ENCODE measurements at regions not wholly inside any gene's neighbourhood (a gene's known extent, or its start where the extent isn't known, plus 50 kb on each side); places are given as distances from the start of the nearest gene placed in this dataset.

GRCh38 chr6:169108753-169109152 lies 144.9 kb downstream of the THBS2 start:
- TF ChIP-seq, protein P1, sequence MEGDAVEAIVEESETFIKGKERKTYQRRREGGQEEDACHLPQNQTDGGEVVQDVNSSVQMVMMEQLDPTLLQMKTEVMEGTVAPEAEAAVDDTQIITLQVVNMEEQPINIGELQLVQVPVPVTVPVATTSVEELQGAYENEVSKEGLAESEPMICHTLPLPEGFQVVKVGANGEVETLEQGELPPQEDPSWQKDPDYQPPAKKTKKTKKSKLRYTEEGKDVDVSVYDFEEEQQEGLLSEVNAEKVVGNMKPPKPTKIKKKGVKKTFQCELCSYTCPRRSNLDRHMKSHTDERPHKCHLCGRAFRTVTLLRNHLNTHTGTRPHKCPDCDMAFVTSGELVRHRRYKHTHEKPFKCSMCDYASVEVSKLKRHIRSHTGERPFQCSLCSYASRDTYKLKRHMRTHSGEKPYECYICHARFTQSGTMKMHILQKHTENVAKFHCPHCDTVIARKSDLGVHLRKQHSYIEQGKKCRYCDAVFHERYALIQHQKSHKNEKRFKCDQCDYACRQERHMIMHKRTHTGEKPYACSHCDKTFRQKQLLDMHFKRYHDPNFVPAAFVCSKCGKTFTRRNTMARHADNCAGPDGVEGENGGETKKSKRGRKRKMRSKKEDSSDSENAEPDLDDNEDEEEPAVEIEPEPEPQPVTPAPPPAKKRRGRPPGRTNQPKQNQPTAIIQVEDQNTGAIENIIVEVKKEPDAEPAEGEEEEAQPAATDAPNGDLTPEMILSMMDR (IDR thresholded peaks at IDR 0.05), result no peak
- TF ChIP-seq POLR2A (IDR thresholded peaks at IDR 0.05), result no peak

All from heart left ventricle (tissue), 13 donors.